Calu3 (cell line): ENCODE measurements at regions not wholly inside any gene's neighbourhood (a gene's known extent, or its start where the extent isn't known, plus 50 kb on each side); places are given as distances from the start of the nearest gene placed in this dataset.

Experiments
- BruUV-seq: library from RNA; stranded (reverse); fragments of 400-500 nt; replicated peaks from 2 replicates; lab custom pipeline; 2021; lab: Mats Ljungman, UMichigan
- CTCF ChIA-PET: fragments of 300-600 bp; sonication (Branson Sonifier 250); formaldehyde crosslinking; loops from one replicate; lab custom pipeline; 2022; ENCODE audit warnings: antibody characterized with exemption; lab: Charles Lee
- DNase-seq: peaks from one replicate; pipeline ENCODE4 v3.0.0; 2022
- H3K27ac Mint-ChIP-seq: one replicate; pipeline ENCODE4 v1.8.0; 2022; ENCODE audit warnings: mixed read lengths; ENCODE audit not compliant: unreplicated experiment
- H3K27me3 Mint-ChIP-seq: one replicate; pipeline ENCODE4 v1.8.0; 2022; ENCODE audit warnings: mixed read lengths; ENCODE audit not compliant: unreplicated experiment
- H3K36me3 Mint-ChIP-seq: one replicate; pipeline ENCODE4 v1.8.0; 2022; ENCODE audit warnings: mild to moderate bottlenecking, moderate library complexity, mixed read lengths; ENCODE audit not compliant: insufficient read depth, unreplicated experiment
- H3K4me1 Mint-ChIP-seq: one replicate; pipeline ENCODE4 v1.8.0; 2022; ENCODE audit warnings: mild to moderate bottlenecking, low read depth, mixed read lengths; ENCODE audit not compliant: unreplicated experiment
- H3K4me3 Mint-ChIP-seq: one replicate; pipeline ENCODE4 v1.8.0; 2022; ENCODE audit warnings: mild to moderate bottlenecking, low read depth, moderate library complexity, mixed read lengths; ENCODE audit not compliant: unreplicated experiment
- H3K9me3 Mint-ChIP-seq: one replicate; pipeline ENCODE4 v1.8.0; 2022; ENCODE audit warnings: low read depth, mixed read lengths; ENCODE audit not compliant: unreplicated experiment
- CTCF ChIP-seq: fragments of 200-600 bp; IDR thresholded peaks from one replicate; pipeline ENCODE4 v1.8.0; 2022; ENCODE audit warnings: antibody characterized with exemption; ENCODE audit not compliant: unreplicated experiment
- intact Hi-C: fragments of 100-400 bp; cut with micrococcal nuclease; formaldehyde crosslinking; loops from one replicate; pipeline ENCODE4 v1.10.0; 2022; ENCODE audit not compliant: unreplicated experiment

- H3K4me3 Mint-ChIP-seq, result no peak overlapping the region
- H3K4me1 Mint-ChIP-seq, result no peaks in the 10 kb centered on the region
- no peaks in the 10 kb centered on the region for H3K36me3 Mint-ChIP-seq
- TF ChIP-seq CTCF, result no peak
- intact Hi-C loops, result no loop called here
- CTCF ChIA-PET, result no interaction called here
- DNase-seq, result no peak
- H3K27ac Mint-ChIP-seq, result no peak overlapping the region
- no TSS peak for BruUV-seq
- H3K27me3 Mint-ChIP-seq, result peaks cover 12% of the 10 kb centered on the region
- H3K9me3 Mint-ChIP-seq, result peaks cover 2% of the 10 kb centered on the region
These were observed 298.0 kb downstream of the TMEM114 start for GRCh38 chr16:8292271-8292670.

DNA sequence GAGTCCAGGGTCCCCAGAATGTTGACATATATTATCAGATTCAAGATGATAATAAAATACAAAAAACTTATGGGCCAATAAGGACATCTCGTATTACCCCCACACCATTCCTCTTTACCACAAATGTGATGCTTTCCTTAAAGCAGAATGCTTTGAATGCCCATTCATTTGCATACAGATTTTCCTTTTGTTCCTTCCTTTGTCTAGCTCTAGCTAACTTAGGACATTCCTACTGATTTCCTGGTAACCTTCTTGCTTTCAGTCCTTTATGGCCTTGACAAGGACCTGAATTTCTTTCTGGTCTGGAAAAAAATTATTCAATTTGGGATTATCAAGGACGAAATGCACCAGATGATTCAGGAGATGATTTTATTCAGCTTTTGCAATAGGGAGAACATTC is 304.0 kb downstream of the TMEM114 start:
- intact Hi-C loops, result no loop called here
- no peak overlapping the region for H3K27ac Mint-ChIP-seq
- no peak for DNase-seq

GRCh38 chr16:8283195-8283594 is 307.1 kb downstream of the TMEM114 start:
- CTCF ChIA-PET, result no interaction called here
- Mint-ChIP-seq H3K4me1 (no peaks in the 10 kb centered on the region), H3K27me3 (peaks cover 13% of the 10 kb centered on the region), H3K9me3 (peaks cover 8% of the 10 kb centered on the region), H3K27ac (no peak overlapping the region), H3K36me3 (no peaks in the 10 kb centered on the region), H3K4me3 (no peak overlapping the region)
- intact Hi-C loops, result no loop called here
- no peak for TF ChIP-seq CTCF
- no TSS peak for BruUV-seq
- no peak for DNase-seq

More for the DNA sequence above, 304.0 kb downstream of the TMEM114 start:
- no TSS peak for BruUV-seq
- Mint-ChIP-seq H3K27me3 (peaks cover 13% of the 10 kb centered on the region), H3K4me3 (no peak overlapping the region), H3K36me3 (no peaks in the 10 kb centered on the region), H3K4me1 (no peaks in the 10 kb centered on the region), H3K9me3 (peaks cover 8% of the 10 kb centered on the region)
- no peak for TF ChIP-seq CTCF
- CTCF ChIA-PET, result no interaction called here

DNA sequence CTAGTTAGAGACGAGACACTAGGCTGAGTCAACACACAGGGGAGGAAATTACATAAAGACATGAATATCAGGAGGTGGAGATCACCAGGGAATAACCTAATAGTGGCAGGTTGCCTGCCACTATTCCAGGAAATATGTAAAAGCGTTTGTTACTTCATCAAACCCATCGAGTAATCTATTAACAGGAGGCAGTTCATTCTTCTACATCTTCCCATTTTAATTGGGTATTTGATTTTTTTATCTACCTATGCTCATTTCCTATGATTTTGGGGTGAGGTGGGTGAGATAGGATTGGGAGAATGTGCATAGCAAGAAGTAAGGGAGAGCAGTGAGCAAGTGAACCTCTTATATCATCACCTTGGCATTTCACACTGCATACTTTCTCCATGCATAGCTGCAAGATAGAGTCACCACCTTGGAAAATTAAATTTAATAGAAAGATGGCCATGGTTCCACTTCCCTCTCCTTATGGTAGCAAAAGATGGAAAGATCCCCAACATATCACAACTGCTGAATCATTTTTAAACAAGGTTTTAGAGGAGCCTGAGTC is 312.2 kb downstream of the TMEM114 start:
- no peak for DNase-seq
- Mint-ChIP-seq H3K36me3 (no peaks in the 10 kb centered on the region), H3K4me3 (no peak overlapping the region), H3K4me1 (no peaks in the 10 kb centered on the region), H3K9me3 (peaks cover 4% of the 10 kb centered on the region), H3K27me3 (peaks cover 4% of the 10 kb centered on the region), H3K27ac (no peak overlapping the region)
- CTCF ChIA-PET, result interaction anchor here (1.0 kb wide), 1 partner anchor 17 kb away, joined by 3 read pairs; no protein-coding TSS in a partner anchor
- intact Hi-C loops, result no loop called here
- TF ChIP-seq CTCF, result no peak
- BruUV-seq, result no TSS peak
